ENCODE measurements at regions not wholly inside any gene's neighbourhood (a gene's known extent, or its start where the extent isn't known, plus 50 kb on each side); places are given as distances from the start of the nearest gene placed in this dataset.

- Histone ChIP-seq H3K27ac (ENCODE audit: control insufficient read depth, insufficient read depth, low read length) (no peak overlapping the region), H3K4me2 (ENCODE audit: control insufficient read depth, extremely low read depth, insufficient read depth, low read depth, low read length) (no peak overlapping the region), H2AFZ (ENCODE audit: control insufficient read depth, low read length) (no peak overlapping the region), H3K4me3 (ENCODE audit: control insufficient read depth in 2 of 3, extremely low read depth in 1 of 3, insufficient read depth in 2 of 3, low read depth in 1 of 3, low read length in 3 of 3) (no peak overlapping the region), H3K9ac (ENCODE audit: control insufficient read depth, extremely low read depth, insufficient read depth, low read length) (no peak overlapping the region), H3K9me1 (ENCODE audit: control insufficient read depth, extremely low read depth, insufficient read depth, low read length) (no peaks in the 10 kb centered on the region), H3K4me1 (ENCODE audit: control insufficient read depth, extremely low read depth, insufficient read depth, low read length) (no peaks in the 10 kb centered on the region), H3K36me3 (ENCODE audit: control insufficient read depth in 2 of 2, extremely low read depth in 1 of 2, insufficient read depth in 2 of 2, low read length in 2 of 2) (no peaks in the 10 kb centered on the region), H3K27me3 (ENCODE audit: control insufficient read depth, extremely low read depth, insufficient read depth, low read length) (no peaks in the 10 kb centered on the region), H3K79me2 (ENCODE audit: control insufficient read depth, insufficient read depth, low read length) (no peaks in the 10 kb centered on the region), H4K20me1 (ENCODE audit: control insufficient read depth, extremely low read depth, insufficient read depth, low read length) (no peaks in the 10 kb centered on the region), H3K9me3 (ENCODE audit: control insufficient read depth, low read depth, low read length) (no peaks in the 10 kb centered on the region)
- dilution Hi-C loops (cut with MboI; ENCODE audit: extremely low pct_ligation_motif_present, low sequenced_read_pairs): no loop called here
- DNase-seq (ENCODE audit: low read depth, low spot score): no peak
- no peak for FAIRE-seq
- TF ChIP-seq EZH2 (IDR thresholded peaks at IDR 0.05; ENCODE audit: low read length) (no peak), CTCF (optimal IDR thresholded peaks at IDR 0.05 in 1 of 3, IDR thresholded peaks at IDR 0.05 in 1 of 3, conservative IDR thresholded peaks at IDR 0.05 in 1 of 3; ENCODE audit: extremely low read depth in 1 of 3, insufficient read depth in 2 of 3, low read length in 3 of 3) (no peak)
Measured at GRCh38 chr3:26515351-26515750, 107.2 kb upstream of the LRRC3B start.

DNA sequence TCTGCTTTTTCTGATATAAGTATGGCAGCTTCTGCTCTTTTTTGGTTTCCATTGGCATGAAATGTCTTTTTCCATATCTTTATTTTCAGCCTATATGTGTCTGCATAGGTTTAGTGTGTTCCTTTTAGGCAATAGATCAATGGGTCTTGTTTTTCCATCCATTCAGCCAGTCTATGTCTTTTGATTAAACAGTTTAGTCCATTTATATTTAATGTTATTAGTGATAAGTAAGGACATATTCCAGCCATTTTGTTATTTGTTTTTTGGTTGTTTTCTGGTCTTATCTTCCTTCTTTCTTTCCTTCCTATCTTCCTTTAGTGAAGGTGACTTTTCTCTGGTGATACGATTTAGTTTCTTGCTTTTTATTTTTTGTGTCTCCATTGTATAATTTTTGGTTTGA is 101.3 kb upstream of the LRRC3B start:
- no peak for TF ChIP-seq CTCF (optimal IDR thresholded peaks at IDR 0.05 in 1 of 3, IDR thresholded peaks at IDR 0.05 in 1 of 3, conservative IDR thresholded peaks at IDR 0.05 in 1 of 3; ENCODE audit: extremely low read depth in 1 of 3, insufficient read depth in 2 of 3, low read length in 3 of 3)
- no peak for TF ChIP-seq EZH2 (IDR thresholded peaks at IDR 0.05; ENCODE audit: low read length)
- no peak overlapping the region for H3K9ac ChIP-seq (ENCODE audit: control insufficient read depth, extremely low read depth, insufficient read depth, low read length)
- DNase-seq (ENCODE audit: low read depth, low spot score) (no peak), FAIRE-seq (no peak)
- no peaks in the 10 kb centered on the region for H3K9me1 ChIP-seq (ENCODE audit: control insufficient read depth, extremely low read depth, insufficient read depth, low read length)
- no peak overlapping the region for H2AFZ ChIP-seq (ENCODE audit: control insufficient read depth, low read length)
- H3K9me3 ChIP-seq (ENCODE audit: control insufficient read depth, low read depth, low read length): no peaks in the 10 kb centered on the region
- no peaks in the 10 kb centered on the region for H3K36me3 ChIP-seq (ENCODE audit: control insufficient read depth in 2 of 2, extremely low read depth in 1 of 2, insufficient read depth in 2 of 2, low read length in 2 of 2)
- H3K4me1 ChIP-seq (ENCODE audit: control insufficient read depth, extremely low read depth, insufficient read depth, low read length): no peaks in the 10 kb centered on the region
- H3K27ac ChIP-seq (ENCODE audit: control insufficient read depth, insufficient read depth, low read length): no peak overlapping the region
- no peaks in the 10 kb centered on the region for H3K79me2 ChIP-seq (ENCODE audit: control insufficient read depth, insufficient read depth, low read length)
- H4K20me1 ChIP-seq (ENCODE audit: control insufficient read depth, extremely low read depth, insufficient read depth, low read length): no peaks in the 10 kb centered on the region
- H3K4me3 ChIP-seq (ENCODE audit: control insufficient read depth in 2 of 3, extremely low read depth in 1 of 3, insufficient read depth in 2 of 3, low read depth in 1 of 3, low read length in 3 of 3): no peak overlapping the region
- H3K4me2 ChIP-seq (ENCODE audit: control insufficient read depth, extremely low read depth, insufficient read depth, low read depth, low read length): no peak overlapping the region
- dilution Hi-C loops (cut with MboI; ENCODE audit: extremely low pct_ligation_motif_present, low sequenced_read_pairs): no loop called here
- H3K27me3 ChIP-seq (ENCODE audit: control insufficient read depth, extremely low read depth, insufficient read depth, low read length): no peaks in the 10 kb centered on the region

Measured in keratinocyte (primary cell).